ENCODE measurements at regions not wholly inside any gene's neighbourhood (a gene's known extent, or its start where the extent isn't known, plus 50 kb on each side); places are given as distances from the start of the nearest gene placed in this dataset.

GRCh38 chr20:51227744-51228143, 204.8 kb upstream of the KCNG1 start:
- H3K27ac ChIP-seq = no peak overlapping the region
- no peak for DNase-seq (ENCODE audit: low read depth, low spot score)

GRCh38 chr20:51223183-51223720, 200.3 kb upstream of the KCNG1 start:
- no peak for DNase-seq (ENCODE audit: low read depth, low spot score)
- H3K27ac ChIP-seq = no peak overlapping the region

- peak; percentile 22 for DNase-seq (ENCODE audit: low read depth, low spot score)
- H3K27ac ChIP-seq = peak overlapping the region; percentile 69
Observed at GRCh38 chr20:51221791-51222408, 199.0 kb upstream of the KCNG1 start.

- H3K27ac ChIP-seq = peak overlapping the region; percentile 69
- DNase-seq (ENCODE audit: low read depth, low spot score) = no peak
Observed at GRCh38 chr20:51221103-51221502, 198.2 kb upstream of the KCNG1 start.

- DNase-seq (ENCODE audit: low read depth, low spot score) = no peak
- H3K27ac ChIP-seq = no peak overlapping the region
Observed at GRCh38 chr20:51220293-51220706, 197.4 kb upstream of the KCNG1 start.

GRCh38 chr20:51219544-51219943, 196.6 kb upstream of the KCNG1 start:
- no peak for DNase-seq (ENCODE audit: low read depth, low spot score)
- no peak overlapping the region for H3K27ac ChIP-seq

GRCh38 chr20:51218603-51219002, 195.7 kb upstream of the KCNG1 start:
- DNase-seq (ENCODE audit: low read depth, low spot score) = no peak
- H3K27ac ChIP-seq = no peak overlapping the region

GRCh38 chr20:51217347-51218045, 194.6 kb upstream of the KCNG1 start:
- H3K27ac ChIP-seq = no peak overlapping the region

GRCh38 chr20:51216850-51217249, 193.9 kb upstream of the KCNG1 start:
- no peak for DNase-seq (ENCODE audit: low read depth, low spot score)
- H3K27ac ChIP-seq = no peak overlapping the region

More at GRCh38 chr20:51217347-51218045, 194.6 kb upstream of the KCNG1 start:
- DNase-seq (ENCODE audit: low read depth, low spot score) = no peak

- DNase-seq (ENCODE audit: low read depth, low spot score) = no peak
- H3K27ac ChIP-seq = no peak overlapping the region
Observed at GRCh38 chr20:51212816-51213215, 189.9 kb upstream of the KCNG1 start.

- DNase-seq (ENCODE audit: low read depth, low spot score) = peak; percentile 52
- peak overlapping the region; percentile 43 for H3K27ac ChIP-seq
Observed at GRCh38 chr20:51211191-51211590, 188.3 kb upstream of the KCNG1 start.

GRCh38 chr20:51210084-51210483, 187.2 kb upstream of the KCNG1 start:
- no peak overlapping the region for H3K27ac ChIP-seq
- DNase-seq (ENCODE audit: low read depth, low spot score) = no peak

GRCh38 chr20:51208162-51208561, 185.3 kb upstream of the KCNG1 start:
- no peak for DNase-seq (ENCODE audit: low read depth, low spot score)
- no peak overlapping the region for H3K27ac ChIP-seq

- no peak for DNase-seq (ENCODE audit: low read depth, low spot score)
- H3K27ac ChIP-seq = no peak overlapping the region
Observed at GRCh38 chr20:51206032-51206662, 183.2 kb upstream of the KCNG1 start.

- no peak overlapping the region for H3K27ac ChIP-seq
- DNase-seq (ENCODE audit: low read depth, low spot score) = no peak
Observed at GRCh38 chr20:51204794-51205193, 181.9 kb upstream of the KCNG1 start.

GRCh38 chr20:51204051-51204715, 181.3 kb upstream of the KCNG1 start:
- no peak for DNase-seq (ENCODE audit: low read depth, low spot score)
- no peak overlapping the region for H3K27ac ChIP-seq

- DNase-seq (ENCODE audit: low read depth, low spot score) = no peak
- no peak overlapping the region for H3K27ac ChIP-seq
Observed at GRCh38 chr20:51202304-51202703, 179.4 kb upstream of the KCNG1 start.

- DNase-seq (ENCODE audit: low read depth, low spot score) = no peak
Observed at GRCh38 chr20:51199920-51200319, 177.0 kb upstream of the KCNG1 start.

GRCh38 chr20:51198876-51199523, 176.1 kb upstream of the KCNG1 start:
- DNase-seq (ENCODE audit: low read depth, low spot score) = no peak

More at GRCh38 chr20:51199920-51200319, 177.0 kb upstream of the KCNG1 start:
- H3K27ac ChIP-seq = no peak overlapping the region

GRCh38 chr20:51198238-51198637, 175.3 kb upstream of the KCNG1 start:
- no peak for DNase-seq (ENCODE audit: low read depth, low spot score)
- no peak overlapping the region for H3K27ac ChIP-seq

More at GRCh38 chr20:51198876-51199523, 176.1 kb upstream of the KCNG1 start:
- no peak overlapping the region for H3K27ac ChIP-seq
